Activated naive CD4-positive, alpha-beta T cell treated with anti-CD3 and anti-CD28 coated beads for 36 hours (primary cell): ENCODE measurements at regions not wholly inside any gene's neighbourhood (a gene's known extent, or its start where the extent isn't known, plus 50 kb on each side); places are given as distances from the start of the nearest gene placed in this dataset.
"Not testable (repeated sequence)": the region's sequence is repeated elsewhere in the genome, so short reads cannot be mapped to it uniquely, and the experiment has no call there.

Experiments
- CTCF ChIA-PET: fragments of 350-600 bp; sonication (Branson Sonifier 250); formaldehyde crosslinking; loops from one replicate; lab custom pipeline; 2021; ENCODE audit warnings: antibody characterized with exemption; lab: Charles Lee
- DNase-seq: peaks from one replicate; pipeline ENCODE4 v3.0.0-alpha.2; 2020
- H3K27ac Mint-ChIP-seq: one replicate; pipeline ENCODE4 v1.8.0; 2021; ENCODE audit warnings: mild to moderate bottlenecking, mixed read lengths
- H3K27me3 Mint-ChIP-seq: one replicate; pipeline ENCODE4 v1.8.0; 2021; ENCODE audit warnings: low read depth, mixed read lengths
- H3K36me3 Mint-ChIP-seq: one replicate; pipeline ENCODE4 v1.8.0; 2021; ENCODE audit warnings: low read depth, mixed read lengths
- H3K4me1 Mint-ChIP-seq: one replicate; pipeline ENCODE4 v1.8.0; 2021; ENCODE audit warnings: low read depth, mixed read lengths
- H3K4me3 Mint-ChIP-seq: one replicate; pipeline ENCODE4 v1.8.0; 2021; ENCODE audit warnings: mild to moderate bottlenecking, moderate library complexity, mixed read lengths
- H3K9me3 Mint-ChIP-seq: one replicate; pipeline ENCODE4 v1.8.0; 2021; ENCODE audit warnings: mixed read lengths
- intact Hi-C: fragments of 100-400 bp; cut with micrococcal nuclease; formaldehyde crosslinking; loops from one replicate; pipeline ENCODE4 v1.15.1; 2023

DNA sequence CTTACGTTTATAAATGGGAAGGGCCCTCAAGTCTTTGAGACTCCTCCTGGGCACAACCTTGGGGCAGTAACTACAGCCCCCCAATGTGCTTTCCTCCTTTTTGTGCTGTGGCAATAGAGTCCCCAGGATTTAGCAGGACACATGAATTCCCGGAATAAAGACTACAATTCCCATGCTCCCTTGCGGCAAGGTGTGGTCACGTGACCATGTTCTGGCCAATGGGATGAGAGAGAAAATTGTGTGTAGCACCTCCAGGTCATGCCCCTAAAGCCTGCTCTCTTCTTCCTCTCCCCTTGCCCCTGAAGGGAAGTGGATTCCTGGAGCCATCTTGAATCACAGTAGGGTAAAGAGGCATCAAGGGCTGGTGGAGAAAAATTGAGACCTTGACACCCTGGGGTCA lies 295.1 kb upstream of the SFSWAP start:
- Mint-ChIP-seq H3K36me3 (no peaks in the 10 kb centered on the region), H3K4me3 (no peak overlapping the region), H3K9me3 (no peaks in the 10 kb centered on the region), H3K27me3 (no peaks in the 10 kb centered on the region), H3K27ac (no peak overlapping the region), H3K4me1 (no peaks in the 10 kb centered on the region)
- CTCF ChIA-PET = no interaction called here
- DNase-seq = no peak
- intact Hi-C loops = no loop called here

DNA sequence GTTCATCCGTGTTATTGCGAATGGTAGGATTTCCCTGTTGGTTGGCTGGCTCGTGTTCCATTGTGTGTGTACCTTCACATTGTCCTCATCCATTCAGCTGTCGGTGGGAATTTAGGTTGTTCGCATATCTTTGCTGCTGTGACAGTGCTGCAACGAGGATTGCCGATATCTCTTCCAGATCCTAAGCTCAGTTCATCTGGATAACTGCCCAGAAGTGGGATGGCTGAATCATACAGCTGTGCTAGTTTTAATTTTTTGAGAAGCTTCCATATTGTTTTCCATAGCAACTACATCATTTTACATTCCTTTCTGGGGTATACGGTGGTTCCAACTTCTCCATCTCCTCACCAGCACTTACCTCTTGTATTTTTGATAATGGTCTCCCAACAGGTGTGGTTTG lies 292.8 kb upstream of the SFSWAP start:
- H3K27ac Mint-ChIP-seq = no peak overlapping the region
- CTCF ChIA-PET = no interaction called here
- H3K4me1 Mint-ChIP-seq = no peaks in the 10 kb centered on the region
- H3K4me3 Mint-ChIP-seq = no peak overlapping the region
- H3K27me3 Mint-ChIP-seq = no peaks in the 10 kb centered on the region
- H3K9me3 Mint-ChIP-seq = no peaks in the 10 kb centered on the region
- intact Hi-C loops = no loop called here
- H3K36me3 Mint-ChIP-seq = no peaks in the 10 kb centered on the region
- no peak for DNase-seq

DNA sequence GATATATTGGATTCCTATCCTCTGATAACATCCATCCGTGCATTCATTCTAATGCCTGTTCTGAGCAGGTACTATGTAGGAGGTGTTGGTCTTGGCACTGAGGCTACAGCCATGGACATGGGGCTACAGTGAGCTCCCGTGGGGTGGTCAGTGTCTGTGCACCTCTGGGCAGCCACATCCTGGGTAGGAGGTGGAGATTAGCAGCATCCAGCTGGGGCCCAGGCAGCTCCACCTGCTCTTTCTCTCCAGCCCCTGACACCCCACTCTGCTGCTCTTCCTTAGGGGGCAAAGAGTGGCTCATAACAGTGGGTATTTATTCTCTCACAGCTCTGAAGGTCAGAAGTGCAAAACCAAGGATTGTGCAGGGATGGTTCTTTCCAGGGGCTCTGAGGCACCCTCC lies 292.0 kb upstream of the SFSWAP start:
- Mint-ChIP-seq H3K4me3 (no peak overlapping the region), H3K4me1 (no peaks in the 10 kb centered on the region), H3K36me3 (no peaks in the 10 kb centered on the region), H3K27ac (no peak overlapping the region), H3K27me3 (no peaks in the 10 kb centered on the region), H3K9me3 (peaks cover 5% of the 10 kb centered on the region)
- intact Hi-C loops = no loop called here
- no peak for DNase-seq
- CTCF ChIA-PET = no interaction called here

DNA sequence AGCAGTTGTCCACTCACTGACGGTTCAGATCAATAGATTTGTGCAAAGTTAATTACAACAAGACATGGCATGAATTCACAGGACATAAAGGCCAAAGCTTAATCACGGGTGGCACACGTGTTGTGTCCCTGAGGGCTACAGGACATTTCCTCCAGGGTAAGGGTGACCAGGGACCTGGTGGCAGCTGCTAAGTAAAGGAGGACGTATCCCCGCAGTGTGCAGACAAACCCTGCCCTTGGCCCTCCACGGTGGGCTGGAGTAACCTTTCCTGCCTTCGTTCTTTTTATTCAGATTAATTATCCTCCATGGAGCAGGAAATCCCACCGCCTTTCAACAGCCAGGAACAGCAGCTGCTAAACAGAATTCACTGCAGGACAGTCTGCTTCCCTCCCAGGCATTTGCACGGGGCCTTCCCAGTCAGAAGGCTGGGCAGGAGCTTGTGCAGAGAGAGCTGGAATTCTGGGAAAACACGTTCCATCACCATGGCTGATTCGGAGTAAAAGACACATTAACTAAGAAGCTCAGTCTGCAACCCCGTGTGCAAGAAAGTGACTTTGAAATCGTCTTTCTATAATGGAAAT lies 289.9 kb upstream of the SFSWAP start:
- CTCF ChIA-PET = no interaction called here
- no peak overlapping the region for H3K27ac Mint-ChIP-seq
- no peak for DNase-seq
- intact Hi-C loops = no loop called here
- peaks cover 20% of the 10 kb centered on the region for H3K9me3 Mint-ChIP-seq
- peaks cover 5% of the 10 kb centered on the region for H3K27me3 Mint-ChIP-seq
- H3K4me3 Mint-ChIP-seq = no peak overlapping the region
- H3K4me1 Mint-ChIP-seq = no peaks in the 10 kb centered on the region
- H3K36me3 Mint-ChIP-seq = no peaks in the 10 kb centered on the region

DNA sequence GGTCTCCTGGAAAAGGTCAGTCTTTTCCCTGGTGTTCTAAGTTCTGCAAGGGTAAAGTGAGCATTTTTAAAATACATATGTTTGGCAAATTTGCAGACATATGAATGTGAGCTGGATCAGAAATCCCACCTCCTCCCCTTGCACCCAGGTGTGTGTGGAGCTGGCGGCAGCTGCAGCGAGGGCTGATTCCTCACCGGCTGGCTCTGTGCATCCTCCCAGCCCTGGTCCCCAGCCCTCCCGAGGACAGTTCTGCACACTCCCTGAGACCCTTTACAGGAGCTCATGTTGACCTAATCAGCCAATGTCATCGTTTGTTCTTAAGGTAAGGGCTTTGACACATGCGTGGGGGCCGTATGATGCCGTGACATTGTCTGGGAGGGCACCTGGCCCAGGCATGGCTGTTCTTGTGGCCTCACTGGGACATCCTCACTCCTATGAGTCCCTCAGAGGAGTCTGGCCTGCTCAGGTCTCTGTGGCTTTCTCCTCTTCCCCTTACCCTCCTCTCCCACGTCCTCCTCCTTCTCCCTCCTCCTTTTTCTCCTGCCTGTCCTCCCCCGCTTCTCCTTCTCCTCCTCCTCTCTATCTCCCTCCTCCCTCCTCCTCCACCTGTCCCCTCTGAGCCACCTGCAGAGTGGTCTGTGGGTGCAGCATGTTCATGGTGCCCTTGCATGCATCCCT lies 289.2 kb upstream of the SFSWAP start:
- Mint-ChIP-seq H3K4me3 (no peak overlapping the region), H3K9me3 (peaks cover 20% of the 10 kb centered on the region), H3K4me1 (no peaks in the 10 kb centered on the region), H3K27ac (no peak overlapping the region), H3K27me3 (peaks cover 5% of the 10 kb centered on the region), H3K36me3 (no peaks in the 10 kb centered on the region)
- CTCF ChIA-PET = no interaction called here
- no peak for DNase-seq
- intact Hi-C loops = no loop called here

DNA sequence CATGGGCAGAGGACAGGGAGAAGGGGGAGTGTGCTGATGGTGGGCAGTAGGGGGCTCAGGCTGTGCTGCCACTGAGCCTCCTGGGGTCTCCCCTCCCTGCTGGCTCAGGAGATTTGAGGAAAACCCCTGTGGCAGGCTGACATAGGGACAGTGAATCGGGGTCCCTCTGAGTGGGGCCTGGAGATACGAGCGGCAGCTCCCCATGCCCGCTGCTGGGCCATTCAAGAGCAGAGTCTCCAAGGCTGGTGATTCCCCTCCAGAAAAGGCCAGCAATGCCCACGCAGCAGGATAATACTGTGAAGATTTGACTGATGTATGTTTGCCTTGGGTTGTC lies 288.7 kb upstream of the SFSWAP start:
- no peak for DNase-seq
- Mint-ChIP-seq H3K36me3 (no peaks in the 10 kb centered on the region), H3K27me3 (peaks cover 5% of the 10 kb centered on the region), H3K9me3 (peaks cover 20% of the 10 kb centered on the region), H3K27ac (no peak overlapping the region), H3K4me3 (no peak overlapping the region), H3K4me1 (no peaks in the 10 kb centered on the region)
- CTCF ChIA-PET = no interaction called here
- intact Hi-C loops = no loop called here

DNA sequence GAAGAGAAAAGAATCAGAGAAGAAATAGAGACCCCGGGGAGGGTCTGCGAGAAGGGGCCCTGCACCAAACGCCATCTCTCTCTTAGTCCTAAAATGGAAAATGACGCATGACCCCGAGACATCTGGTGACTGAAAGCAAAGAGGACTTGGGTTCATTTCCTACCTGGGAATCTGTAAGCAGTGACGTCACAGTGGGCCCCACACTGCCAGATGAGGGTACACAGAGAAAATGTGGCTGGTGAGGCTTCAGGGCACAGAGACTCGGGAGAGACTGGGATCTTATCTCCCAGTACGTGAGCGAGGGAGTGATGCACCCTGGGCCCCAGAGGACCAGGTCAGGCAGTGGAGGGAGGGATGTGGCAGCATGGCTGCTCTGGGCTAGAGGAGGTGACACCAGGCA lies 288.1 kb upstream of the SFSWAP start:
- Mint-ChIP-seq H3K27ac (no peak overlapping the region), H3K36me3 (no peaks in the 10 kb centered on the region), H3K9me3 (peaks cover 20% of the 10 kb centered on the region), H3K4me3 (no peak overlapping the region), H3K27me3 (peaks cover 5% of the 10 kb centered on the region), H3K4me1 (no peaks in the 10 kb centered on the region)
- no peak for DNase-seq
- CTCF ChIA-PET = no interaction called here
- intact Hi-C loops = no loop called here

DNA sequence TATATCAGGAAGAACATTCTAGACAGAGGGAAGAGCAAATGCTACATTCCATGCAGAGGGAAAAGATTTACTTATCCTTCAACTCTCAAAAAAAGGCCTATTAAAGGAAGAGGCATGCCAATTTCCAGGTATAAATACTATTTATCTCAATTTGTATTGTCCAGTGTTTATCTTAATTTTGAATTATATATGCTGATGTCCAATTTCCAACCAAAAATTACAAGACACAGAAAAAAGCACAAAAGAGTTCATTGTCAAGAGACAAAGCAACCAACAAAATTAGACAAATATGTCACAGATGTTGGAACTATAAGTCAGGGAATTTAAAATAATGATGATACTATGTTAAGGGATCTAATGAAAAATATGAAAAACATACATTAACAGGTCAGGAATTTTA lies 286.6 kb upstream of the SFSWAP start:
- CTCF ChIA-PET = no interaction called here

DNA sequence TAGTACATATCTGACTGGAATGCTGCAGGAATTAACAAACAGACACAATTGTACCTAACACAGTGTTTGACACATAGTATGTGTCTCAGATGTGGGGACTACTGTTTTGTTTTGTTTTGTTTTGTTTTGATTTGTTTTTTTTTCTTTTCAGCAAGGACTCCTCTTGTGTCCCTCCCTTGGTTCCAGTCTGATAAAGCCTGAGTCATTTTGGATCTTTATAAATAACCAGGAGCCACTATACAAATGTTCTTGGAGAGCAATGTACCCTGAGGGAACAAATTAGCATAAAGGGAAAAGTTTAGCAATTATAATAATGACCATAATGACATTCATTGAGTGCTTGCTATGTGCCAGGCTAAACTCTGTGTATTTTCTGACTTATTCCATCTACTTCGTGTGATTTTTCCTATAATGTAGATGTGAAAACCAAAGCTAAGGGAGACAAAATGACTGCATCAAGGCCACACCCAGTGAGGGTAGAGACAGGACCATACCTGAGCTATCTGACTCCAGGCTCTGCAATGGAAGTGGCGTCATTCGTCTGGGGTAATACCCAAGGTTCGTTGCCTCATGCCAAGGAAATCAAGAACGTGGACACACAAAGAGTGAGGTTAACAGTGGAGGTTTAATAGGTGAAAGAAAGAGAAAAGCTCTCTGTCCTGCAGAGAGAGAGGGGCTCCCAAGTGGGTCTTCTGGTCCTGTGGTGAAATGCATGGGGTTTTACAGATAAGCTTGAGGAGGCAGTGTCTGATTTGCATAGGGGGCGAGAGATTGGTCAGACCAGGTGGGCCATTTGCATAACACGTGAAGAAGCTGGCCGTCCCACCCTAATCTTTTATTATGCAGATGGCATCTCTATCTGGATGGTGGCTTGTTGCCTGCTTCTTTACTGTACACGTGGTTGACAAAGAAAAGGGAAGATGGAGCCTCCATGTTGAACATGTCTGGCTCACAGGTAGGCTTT lies 285.5 kb upstream of the SFSWAP start:
- CTCF ChIA-PET = no interaction called here
- Mint-ChIP-seq H3K4me1 (no peaks in the 10 kb centered on the region), H3K4me3 (no peak overlapping the region), H3K27me3 (peaks cover 7% of the 10 kb centered on the region), H3K9me3 (peaks cover 21% of the 10 kb centered on the region), H3K27ac (no peak overlapping the region), H3K36me3 (no peaks in the 10 kb centered on the region)
- intact Hi-C loops = no loop called here
- no peak for DNase-seq

More for the DNA sequence above, 286.6 kb upstream of the SFSWAP start:
- H3K27ac Mint-ChIP-seq = no peak overlapping the region
- H3K27me3 Mint-ChIP-seq = peaks cover 5% of the 10 kb centered on the region
- intact Hi-C loops = no loop called here
- H3K4me1 Mint-ChIP-seq = no peaks in the 10 kb centered on the region
- DNase-seq = no peak
- H3K36me3 Mint-ChIP-seq = no peaks in the 10 kb centered on the region
- H3K9me3 Mint-ChIP-seq = peaks cover 20% of the 10 kb centered on the region
- no peak overlapping the region for H3K4me3 Mint-ChIP-seq

DNA sequence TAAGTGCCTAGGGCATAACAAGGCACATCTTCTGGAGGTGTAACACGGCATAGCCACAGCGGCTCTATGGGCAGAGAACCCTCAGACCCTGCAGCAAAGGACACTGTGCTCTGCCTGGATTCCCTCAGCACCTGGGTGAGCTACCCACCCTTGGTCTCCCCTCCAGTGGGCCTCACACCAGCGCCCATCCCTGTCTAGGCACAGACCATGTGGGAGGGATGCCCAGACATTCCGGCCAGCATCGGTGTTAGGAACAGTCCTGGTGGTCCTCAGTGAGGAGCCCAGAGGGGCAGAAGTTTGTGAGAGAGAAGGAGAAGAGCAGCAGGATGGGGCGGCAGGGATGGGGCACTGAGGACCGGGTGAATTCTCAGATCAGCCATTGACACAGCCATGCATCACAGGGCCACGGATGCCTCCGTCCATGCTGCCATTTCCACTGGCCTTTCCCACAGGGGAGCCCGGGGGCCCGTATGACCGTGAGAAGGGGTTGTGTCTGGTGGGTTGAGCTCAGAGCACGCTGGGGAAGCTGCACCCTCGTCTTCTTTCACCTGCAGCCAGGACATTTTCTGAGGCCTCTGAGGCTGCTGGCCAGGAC lies 282.7 kb upstream of the SFSWAP start:
- intact Hi-C loops = no loop called here
- H3K9me3 Mint-ChIP-seq = peaks cover 21% of the 10 kb centered on the region
- no peak overlapping the region for H3K27ac Mint-ChIP-seq
- H3K27me3 Mint-ChIP-seq = peaks cover 14% of the 10 kb centered on the region
- H3K4me1 Mint-ChIP-seq = no peaks in the 10 kb centered on the region
- CTCF ChIA-PET = no interaction called here
- no peak overlapping the region for H3K4me3 Mint-ChIP-seq
- DNase-seq = no peak
- H3K36me3 Mint-ChIP-seq = no peaks in the 10 kb centered on the region

DNA sequence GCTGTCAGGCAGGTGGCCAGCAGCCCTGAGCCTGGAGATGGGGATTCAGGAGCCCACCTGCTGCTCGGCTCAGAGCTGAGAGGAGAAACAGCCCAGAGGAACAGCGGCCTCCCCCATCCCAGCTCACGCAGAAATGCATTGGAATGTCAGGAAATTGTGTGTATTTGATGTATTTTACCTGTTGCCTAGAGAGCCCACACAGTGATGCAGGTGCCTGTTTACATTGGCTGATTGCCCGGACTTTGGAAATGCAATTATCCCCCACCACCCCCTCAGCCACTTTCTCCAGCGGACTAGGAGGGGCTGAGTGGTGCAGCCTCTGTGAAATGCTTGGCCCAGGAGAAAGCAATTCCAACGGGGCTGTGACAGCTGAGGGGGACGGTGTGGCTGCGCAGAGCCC lies 281.7 kb upstream of the SFSWAP start:
- Mint-ChIP-seq H3K9me3 (peaks cover 14% of the 10 kb centered on the region), H3K27me3 (peaks cover 15% of the 10 kb centered on the region)
- DNase-seq, H3K36me3 Mint-ChIP-seq, H3K4me3 Mint-ChIP-seq, intact Hi-C loops, H3K4me1 Mint-ChIP-seq, H3K27ac Mint-ChIP-seq, CTCF ChIA-PET: not testable (repeated sequence)

DNA sequence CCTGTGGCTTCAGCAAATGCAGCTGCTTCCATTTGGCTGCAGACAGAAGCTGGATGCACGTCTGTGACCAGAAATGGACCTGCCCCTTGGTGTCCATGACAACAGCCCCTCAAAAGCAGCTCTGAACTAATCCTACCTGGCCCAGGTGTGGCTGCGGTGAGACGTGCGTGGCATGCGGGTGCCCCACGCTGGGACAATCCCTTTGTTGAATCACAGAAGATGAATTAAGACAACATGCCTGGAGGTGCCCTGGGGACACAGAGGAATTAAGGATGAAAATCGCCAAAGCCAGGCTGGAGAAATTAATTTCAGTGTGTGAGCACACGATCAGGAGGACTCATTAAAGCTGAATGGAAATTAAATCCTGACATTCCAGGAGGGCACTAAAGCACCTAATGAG lies 281.2 kb upstream of the SFSWAP start:
- intact Hi-C loops, H3K4me1 Mint-ChIP-seq, DNase-seq, H3K36me3 Mint-ChIP-seq, H3K27ac Mint-ChIP-seq, CTCF ChIA-PET, H3K4me3 Mint-ChIP-seq, H3K9me3 Mint-ChIP-seq: not testable (repeated sequence)
- H3K27me3 Mint-ChIP-seq = peaks cover 19% of the 10 kb centered on the region
